SIG-M5 treated with dmso at 0.1 percent for 504 hours (cell line): ENCODE measurements at regions not wholly inside any gene's neighbourhood (a gene's known extent, or its start where the extent isn't known, plus 50 kb on each side); places are given as distances from the start of the nearest gene placed in this dataset.

Experiments
- DNase-seq: peaks from one replicate; lab custom pipeline; 2025; ENCODE audit not compliant: unreplicated experiment; lab: John Stamatoyannopoulos, UW

DNA sequence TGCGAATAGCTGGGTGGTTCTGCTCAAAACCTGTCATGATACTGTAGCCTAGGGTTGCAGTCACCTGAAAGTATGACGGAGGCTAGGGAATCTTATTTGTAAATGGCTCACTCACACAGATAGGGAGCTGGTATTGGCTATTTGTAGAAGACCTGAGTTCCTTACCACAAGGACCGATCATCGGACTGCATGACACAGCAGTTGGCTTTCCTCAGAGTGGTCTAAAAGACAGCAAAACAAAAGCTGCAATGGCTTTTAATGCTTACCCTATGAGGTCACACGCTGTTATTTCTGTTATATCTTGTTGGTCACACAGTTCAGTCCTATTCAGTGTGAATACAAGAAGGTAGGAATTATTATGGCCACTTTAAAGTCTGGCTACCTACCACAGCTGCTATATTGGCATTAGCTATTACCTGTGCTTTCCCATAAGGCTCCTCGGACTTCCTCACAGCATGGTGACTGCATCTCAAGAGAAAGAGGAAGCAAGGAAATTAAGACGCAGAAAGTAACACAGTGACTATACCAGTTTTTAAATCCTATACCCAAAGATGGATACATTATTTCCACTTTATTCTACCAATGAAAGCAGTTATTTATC is 68.4 kb upstream of the LRRC7 start:
- no peak for DNase-seq

- DNase-seq = no peak
These were observed 64.7 kb upstream of the LRRC7 start for GRCh38 chr1:69502991-69503390.

- DNase-seq = no peak
These were observed 62.9 kb upstream of the LRRC7 start for GRCh38 chr1:69504730-69505252.

DNA sequence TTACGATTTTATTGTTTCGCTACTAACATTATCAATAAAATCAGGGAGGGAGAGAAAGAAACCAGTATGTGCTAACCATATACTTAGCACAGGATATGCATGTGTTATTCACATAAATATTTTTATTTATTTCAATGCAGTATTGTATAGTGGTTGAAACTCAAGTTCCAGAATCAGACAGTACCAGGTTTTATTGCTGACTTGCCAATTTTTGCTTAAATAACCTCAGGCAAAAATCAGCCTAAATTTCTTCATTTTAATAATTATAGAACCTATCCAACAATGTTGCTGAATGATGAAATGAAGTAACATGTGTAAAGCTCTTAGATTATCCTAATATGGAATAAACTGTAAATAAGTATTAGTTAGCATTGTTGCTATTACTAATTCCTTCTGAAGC is 61.4 kb upstream of the LRRC7 start:
- no peak for DNase-seq

- no peak for DNase-seq
These were observed 61.0 kb upstream of the LRRC7 start for GRCh38 chr1:69506721-69507120.

GRCh38 chr1:69510026-69510425 is 57.7 kb upstream of the LRRC7 start:
- DNase-seq = no peak

- no peak for DNase-seq
These were observed 56.1 kb upstream of the LRRC7 start for GRCh38 chr1:69511426-69512192.

GRCh38 chr1:69513601-69514000 is 54.1 kb upstream of the LRRC7 start:
- DNase-seq = no peak
